Osteoblast (primary cell): ENCODE measurements at regions not wholly inside any gene's neighbourhood (a gene's known extent, or its start where the extent isn't known, plus 50 kb on each side); places are given as distances from the start of the nearest gene placed in this dataset.
A peak's percentile ranks its signal among the peaks of the same experiment; 100 is the strongest.
"Not testable (repeated sequence)": the region's sequence is repeated elsewhere in the genome, so short reads cannot be mapped to it uniquely, and the experiment has no call there.

Source experiments
- DNase-seq: peaks from one replicate; pipeline ENCODE4 v3.0.0; 2011; ENCODE audit warnings: low spot score, mixed read lengths; ENCODE audit not compliant: insufficient read length; ENCODE audit errors: missing footprints
- H2AFZ ChIP-seq: 2 replicates; pipeline ENCODE4 v1.6.0; 2011; ENCODE audit warnings: mild to moderate bottlenecking, low read length
- H3K27ac ChIP-seq: 2 replicates; pipeline ENCODE4 v1.5.1; 2011; ENCODE audit warnings: mild to moderate bottlenecking, low read depth, low read length, moderate library complexity
- H3K27me3 ChIP-seq: 2 replicates; pipeline ENCODE4 v1.6.0; 2012; ENCODE audit warnings: mild to moderate bottlenecking, control low read depth, inconsistent platforms, low read length, moderate library complexity; ENCODE audit not compliant: insufficient read depth
- H3K36me3 ChIP-seq: 2 replicates; pipeline ENCODE4 v1.5.1; 2011; ENCODE audit warnings: mild to moderate bottlenecking, low read length, control low read depth, moderate library complexity; ENCODE audit not compliant: insufficient read depth
- H3K4me1 ChIP-seq: 2 replicates; pipeline ENCODE4 v1.5.1; 2011; ENCODE audit warnings: mild to moderate bottlenecking, low read length, control low read depth, moderate library complexity; ENCODE audit not compliant: insufficient read depth
- H3K4me2 ChIP-seq: 2 replicates; pipeline ENCODE4 v1.6.0; 2011; ENCODE audit warnings: mild to moderate bottlenecking, low read length; ENCODE audit not compliant: insufficient read depth
- H3K4me3 ChIP-seq: fragments of 200-600 bp; sonication (generic); 3 replicates; pipeline ENCODE4 v1.5.1; 2012; ENCODE audit warnings: mild to moderate bottlenecking, low read length, inconsistent platforms; ENCODE audit not compliant: insufficient read depth
- H3K79me2 ChIP-seq: 2 replicates; pipeline ENCODE4 v1.6.0; 2012; ENCODE audit warnings: mild to moderate bottlenecking, low read length, control low read depth, inconsistent platforms; ENCODE audit not compliant: insufficient read depth
- H3K9me3 ChIP-seq: 2 replicates; pipeline ENCODE4 v1.5.1; 2011; ENCODE audit warnings: low read depth, low read length, control low read depth
- H4K20me1 ChIP-seq: 2 replicates; pipeline ENCODE4 v1.6.0; 2012; ENCODE audit warnings: mild to moderate bottlenecking, low read length, control low read depth; ENCODE audit not compliant: insufficient read depth
- TF ChIP-seq, protein P1 (sequence below): IDR thresholded peaks from 2 replicates; pipeline ENCODE4 v1.5.1; 2011; ENCODE audit warnings: mild to moderate bottlenecking, low read depth, low read length, moderate library complexity; ENCODE audit errors: extremely low read depth

DNA sequence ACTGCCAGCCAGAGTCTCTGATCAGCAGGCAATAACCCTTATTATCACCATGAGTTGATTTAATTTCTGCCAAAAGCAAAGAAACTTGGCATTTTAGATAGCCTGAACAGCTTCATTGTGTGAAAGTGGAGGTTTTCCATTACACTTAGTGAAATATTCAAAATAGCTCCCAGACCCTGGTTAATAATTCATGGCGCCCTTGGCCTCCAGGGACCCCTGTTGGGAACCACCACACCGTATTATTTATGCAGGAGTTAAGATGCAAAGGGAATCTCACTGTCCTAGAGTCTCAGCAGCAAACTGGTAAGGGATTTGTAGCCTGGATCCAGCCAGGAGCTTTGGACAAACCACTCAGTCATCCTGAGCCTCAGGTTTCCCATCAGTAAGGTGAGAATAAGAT, 110.0 kb upstream of the PABPC3 start:
- no peaks in the 10 kb centered on the region for H3K9me3 ChIP-seq
- DNase-seq = no peak
- TF ChIP-seq, protein P1, sequence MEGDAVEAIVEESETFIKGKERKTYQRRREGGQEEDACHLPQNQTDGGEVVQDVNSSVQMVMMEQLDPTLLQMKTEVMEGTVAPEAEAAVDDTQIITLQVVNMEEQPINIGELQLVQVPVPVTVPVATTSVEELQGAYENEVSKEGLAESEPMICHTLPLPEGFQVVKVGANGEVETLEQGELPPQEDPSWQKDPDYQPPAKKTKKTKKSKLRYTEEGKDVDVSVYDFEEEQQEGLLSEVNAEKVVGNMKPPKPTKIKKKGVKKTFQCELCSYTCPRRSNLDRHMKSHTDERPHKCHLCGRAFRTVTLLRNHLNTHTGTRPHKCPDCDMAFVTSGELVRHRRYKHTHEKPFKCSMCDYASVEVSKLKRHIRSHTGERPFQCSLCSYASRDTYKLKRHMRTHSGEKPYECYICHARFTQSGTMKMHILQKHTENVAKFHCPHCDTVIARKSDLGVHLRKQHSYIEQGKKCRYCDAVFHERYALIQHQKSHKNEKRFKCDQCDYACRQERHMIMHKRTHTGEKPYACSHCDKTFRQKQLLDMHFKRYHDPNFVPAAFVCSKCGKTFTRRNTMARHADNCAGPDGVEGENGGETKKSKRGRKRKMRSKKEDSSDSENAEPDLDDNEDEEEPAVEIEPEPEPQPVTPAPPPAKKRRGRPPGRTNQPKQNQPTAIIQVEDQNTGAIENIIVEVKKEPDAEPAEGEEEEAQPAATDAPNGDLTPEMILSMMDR = no peak
- no peaks in the 10 kb centered on the region for H4K20me1 ChIP-seq
- peaks cover 8% of the 10 kb centered on the region for H3K27me3 ChIP-seq
- no peak overlapping the region for H3K27ac ChIP-seq
- no peak overlapping the region for H3K4me3 ChIP-seq
- no peaks in the 10 kb centered on the region for H3K79me2 ChIP-seq
- no peak overlapping the region for H3K4me2 ChIP-seq
- no peaks in the 10 kb centered on the region for H3K36me3 ChIP-seq
- H2AFZ ChIP-seq = no peak overlapping the region
- H3K4me1 ChIP-seq = no peaks in the 10 kb centered on the region

GRCh38 chr13:24986826-24987225, 109.1 kb upstream of the PABPC3 start:
- Histone ChIP-seq H3K27ac (no peak overlapping the region), H3K4me2 (no peak overlapping the region), H3K9me3 (no peaks in the 10 kb centered on the region), H4K20me1 (no peaks in the 10 kb centered on the region), H3K79me2 (no peaks in the 10 kb centered on the region), H3K27me3 (peaks cover 8% of the 10 kb centered on the region), H3K4me1 (no peaks in the 10 kb centered on the region), H3K4me3 (no peak overlapping the region), H2AFZ (no peak overlapping the region), H3K36me3 (no peaks in the 10 kb centered on the region)
- TF ChIP-seq, protein P1 = no peak
- no peak for DNase-seq

GRCh38 chr13:24989959-24990358, 106.0 kb upstream of the PABPC3 start:
- peaks cover 13% of the 10 kb centered on the region for H3K27me3 ChIP-seq
- not testable (repeated sequence) for H3K4me2 ChIP-seq, H3K36me3 ChIP-seq, H4K20me1 ChIP-seq, H3K79me2 ChIP-seq, H2AFZ ChIP-seq, H3K27ac ChIP-seq, H3K4me3 ChIP-seq, H3K4me1 ChIP-seq, DNase-seq, H3K9me3 ChIP-seq

DNA sequence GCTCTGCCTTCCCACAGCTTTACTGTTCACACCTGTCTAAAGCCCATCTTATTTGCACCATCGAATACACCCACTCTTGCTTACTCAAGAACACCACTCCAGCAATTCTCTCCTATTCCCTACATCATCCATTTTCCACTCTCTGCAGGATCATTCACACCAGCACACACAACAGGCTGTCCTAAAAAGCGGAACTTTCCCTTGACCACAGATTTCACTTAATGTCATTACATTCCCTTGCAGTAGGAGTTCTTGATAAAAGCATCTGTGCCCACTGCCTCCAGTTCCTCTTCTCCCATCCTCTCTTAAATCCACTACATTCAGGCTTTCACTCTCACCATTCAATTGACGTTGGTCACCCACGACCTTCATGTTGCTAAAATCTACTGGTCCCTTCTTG, 103.0 kb upstream of the PABPC3 start:
- H3K4me2 ChIP-seq, H3K9me3 ChIP-seq, H3K4me1 ChIP-seq, DNase-seq, H3K36me3 ChIP-seq, H2AFZ ChIP-seq, H3K27ac ChIP-seq, H3K79me2 ChIP-seq, H3K4me3 ChIP-seq, H4K20me1 ChIP-seq: not testable (repeated sequence)
- peaks cover 15% of the 10 kb centered on the region for H3K27me3 ChIP-seq

GRCh38 chr13:24995225-24995804, 100.6 kb upstream of the PABPC3 start:
- H3K79me2 ChIP-seq = no peaks in the 10 kb centered on the region
- H3K36me3 ChIP-seq = no peaks in the 10 kb centered on the region
- H4K20me1 ChIP-seq = no peaks in the 10 kb centered on the region
- H3K4me2 ChIP-seq = no peak overlapping the region
- H3K27ac ChIP-seq = no peak overlapping the region
- DNase-seq = peak; percentile 61
- H3K27me3 ChIP-seq = peaks cover 8% of the 10 kb centered on the region
- H3K4me3 ChIP-seq = no peak overlapping the region
- H3K9me3 ChIP-seq = no peaks in the 10 kb centered on the region
- no peak overlapping the region for H2AFZ ChIP-seq
- TF ChIP-seq, protein P1 = peak; percentile 85
- no peaks in the 10 kb centered on the region for H3K4me1 ChIP-seq
